ENCODE measurements at regions not wholly inside any gene's neighbourhood (a gene's known extent, or its start where the extent isn't known, plus 50 kb on each side); places are given as distances from the start of the nearest gene placed in this dataset.

- DNase-seq = no peak
These were observed 1963.8 kb upstream of the CELF4 start for GRCh38 chr18:39529358-39529757.

GRCh38 chr18:39527465-39527864 lies 1961.9 kb upstream of the CELF4 start:
- no peak for DNase-seq

DNA sequence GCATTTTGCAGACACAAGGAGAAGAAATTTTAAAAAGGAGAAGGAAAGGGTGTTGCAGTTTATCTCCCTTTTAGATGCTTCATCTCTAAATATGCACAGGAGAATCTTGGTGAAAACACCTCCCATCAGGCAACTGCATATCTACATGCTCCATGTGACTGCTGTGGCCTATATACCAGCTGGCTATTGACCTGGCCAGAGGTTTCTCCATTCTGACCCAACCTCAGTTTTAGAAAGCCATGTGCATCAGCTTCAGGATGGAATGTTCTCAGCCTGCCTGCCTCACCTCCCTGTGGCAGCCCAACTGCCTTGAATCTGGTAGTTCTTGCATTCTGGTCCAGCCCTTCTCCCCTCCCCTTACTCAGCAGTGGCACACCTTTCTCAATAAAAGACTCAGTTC lies 1958.8 kb upstream of the CELF4 start:
- no peak for DNase-seq

DNA sequence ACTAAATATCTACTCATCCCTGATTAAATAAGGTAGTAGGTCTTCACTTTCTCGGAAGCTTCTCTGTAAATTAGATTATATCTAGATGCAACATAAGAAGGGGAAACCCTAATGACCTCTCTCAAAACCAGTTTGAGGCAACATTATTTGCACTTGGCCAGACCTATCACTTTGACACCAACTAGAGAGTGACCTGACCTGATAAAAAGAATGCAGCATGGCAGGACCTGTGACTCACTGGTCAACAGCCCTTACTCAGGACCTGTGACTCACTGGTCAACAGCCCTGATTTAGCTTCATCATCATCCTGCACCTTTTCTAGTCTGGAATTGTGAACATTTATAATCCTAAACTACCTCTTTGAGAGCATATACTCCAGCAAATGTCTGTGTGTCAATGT lies 1957.7 kb upstream of the CELF4 start:
- no peak for DNase-seq

GRCh38 chr18:39521164-39521563 lies 1955.6 kb upstream of the CELF4 start:
- no peak for DNase-seq

GRCh38 chr18:39519741-39520140 lies 1954.1 kb upstream of the CELF4 start:
- DNase-seq = no peak

DNA sequence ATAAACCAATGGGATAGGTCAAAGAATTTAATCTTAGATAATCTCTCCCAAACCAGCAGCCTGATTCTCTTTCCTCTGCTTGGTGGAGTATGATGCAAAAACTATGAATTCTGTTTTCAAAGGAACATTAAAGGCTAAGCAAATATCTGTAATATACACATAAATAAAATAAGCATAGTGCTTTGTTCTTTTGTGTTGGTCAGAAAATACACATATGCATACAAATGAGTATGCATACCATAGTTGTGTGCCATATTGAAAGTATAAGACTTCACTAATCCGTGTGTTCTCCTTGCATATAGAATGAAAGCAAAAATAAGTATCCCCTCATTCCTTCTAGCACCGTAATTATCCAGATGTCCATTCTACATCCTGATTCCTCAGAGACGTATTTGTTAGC lies 1949.7 kb upstream of the CELF4 start:
- no peak for DNase-seq

DNA sequence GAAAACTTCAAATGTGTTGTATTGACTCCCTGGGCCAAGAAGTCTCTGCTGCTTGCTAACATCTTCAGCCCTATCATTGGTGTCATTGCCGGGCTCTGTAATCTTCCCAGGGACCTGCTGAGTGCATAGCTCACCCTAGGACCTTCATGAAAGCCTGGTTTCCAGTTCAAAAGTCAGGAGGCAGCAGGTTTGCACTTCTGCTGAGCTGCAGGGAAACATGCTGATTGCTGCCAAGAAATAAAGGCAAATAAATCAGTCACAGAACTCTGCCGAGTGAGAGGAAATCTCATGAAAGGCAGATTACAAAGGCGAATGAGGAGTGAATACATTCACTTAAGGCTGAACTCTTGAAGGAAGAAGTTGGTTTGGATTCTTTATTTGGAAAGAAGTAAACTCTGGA lies 1947.6 kb upstream of the CELF4 start:
- no peak for DNase-seq

GRCh38 chr18:39506581-39507330 lies 1941.2 kb upstream of the CELF4 start:
- no peak for DNase-seq

DNA sequence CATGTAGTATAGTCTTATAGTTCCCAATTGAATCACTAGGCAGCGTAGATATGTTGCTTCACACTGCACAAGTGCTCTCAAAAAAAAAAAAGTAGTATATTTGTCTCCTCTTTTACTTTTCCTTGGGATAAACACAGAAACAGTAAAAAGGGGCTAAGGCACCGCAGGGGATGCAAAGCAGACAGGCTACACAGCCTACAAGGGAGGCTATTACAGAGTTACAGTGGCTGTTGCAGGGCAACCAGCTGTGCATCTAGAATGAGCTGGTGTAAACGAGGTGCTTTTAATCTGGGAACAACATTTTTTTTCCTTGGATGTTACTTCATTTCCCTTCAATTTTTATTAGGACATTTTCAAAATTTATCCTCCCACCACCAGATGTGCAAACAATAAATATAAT lies 1934.7 kb upstream of the CELF4 start:
- no peak for DNase-seq

- DNase-seq = no peak
These were observed 1932.2 kb upstream of the CELF4 start for GRCh38 chr18:39497821-39498220.

- no peak for DNase-seq
These were observed 1931.4 kb upstream of the CELF4 start for GRCh38 chr18:39496986-39497385.

DNA sequence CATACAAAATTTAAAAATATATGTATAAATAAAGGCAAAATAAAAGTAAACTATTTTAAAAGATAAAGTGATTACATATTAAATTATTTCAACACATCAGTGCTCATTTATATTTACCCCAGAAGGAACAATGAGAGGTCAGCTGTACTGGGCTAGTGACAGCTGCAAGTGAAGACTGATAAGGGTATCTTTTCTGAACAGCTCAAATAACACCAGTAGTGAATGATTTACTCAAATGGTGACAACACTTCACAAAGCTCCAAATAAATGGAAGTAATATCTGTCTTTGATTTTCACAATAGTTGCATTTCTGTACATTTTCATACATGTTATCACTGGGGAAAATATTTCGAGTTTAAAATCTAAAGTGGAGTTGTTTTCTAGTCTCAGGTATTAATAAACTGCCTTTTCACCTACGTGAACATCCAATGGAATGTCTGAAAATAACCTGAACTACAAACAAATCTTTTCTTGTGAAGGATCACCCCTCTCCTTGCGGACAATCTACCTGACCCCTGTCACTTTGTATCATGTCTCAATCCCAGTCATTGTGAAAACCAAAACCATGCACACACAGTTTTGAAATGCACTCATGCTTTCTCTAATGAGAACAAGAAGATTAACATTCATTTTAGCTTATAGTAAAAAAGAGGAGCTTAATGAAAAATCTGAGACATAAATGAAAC lies 1928.8 kb upstream of the CELF4 start:
- DNase-seq = no peak

DNA sequence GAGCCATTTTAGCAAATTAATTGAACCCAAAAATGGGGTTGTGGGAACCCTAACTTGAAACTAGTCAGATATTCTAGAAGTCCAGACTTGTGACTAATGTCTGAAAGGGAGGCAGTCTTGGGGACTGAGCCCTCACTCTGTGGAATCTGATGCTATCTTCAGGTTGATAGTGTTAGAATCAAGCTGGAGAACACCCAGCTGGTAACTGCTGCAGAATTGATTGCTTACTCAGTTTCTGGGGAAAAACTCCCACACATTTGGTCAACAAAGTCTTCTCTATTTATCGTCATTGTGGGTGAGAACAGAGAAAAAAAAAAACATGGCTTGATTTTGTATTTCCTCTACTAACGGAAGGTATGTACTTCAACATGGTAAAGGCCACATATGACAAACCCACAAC lies 1925.8 kb upstream of the CELF4 start:
- DNase-seq = no peak

GRCh38 chr18:39489431-39489830 lies 1923.8 kb upstream of the CELF4 start:
- no peak for DNase-seq

DNA sequence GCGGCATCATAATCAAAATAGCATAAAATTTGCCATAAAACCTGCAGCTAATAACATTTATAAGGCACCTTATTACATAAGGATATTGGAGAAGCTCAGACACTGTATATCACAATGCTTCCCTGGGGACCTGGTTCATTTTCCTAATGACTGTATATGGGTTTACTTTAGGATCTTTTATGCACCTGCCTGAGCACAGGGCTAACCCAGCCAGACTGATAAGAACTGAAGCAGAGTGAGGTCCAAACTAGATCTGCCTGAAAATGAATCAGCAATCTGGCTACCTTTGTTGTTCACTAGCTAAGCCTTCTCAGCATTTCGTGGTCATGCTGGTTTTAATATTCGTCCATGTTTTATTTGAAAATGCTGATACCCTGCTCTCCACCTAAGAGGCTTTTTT lies 1922.3 kb upstream of the CELF4 start:
- no peak for DNase-seq

DNA sequence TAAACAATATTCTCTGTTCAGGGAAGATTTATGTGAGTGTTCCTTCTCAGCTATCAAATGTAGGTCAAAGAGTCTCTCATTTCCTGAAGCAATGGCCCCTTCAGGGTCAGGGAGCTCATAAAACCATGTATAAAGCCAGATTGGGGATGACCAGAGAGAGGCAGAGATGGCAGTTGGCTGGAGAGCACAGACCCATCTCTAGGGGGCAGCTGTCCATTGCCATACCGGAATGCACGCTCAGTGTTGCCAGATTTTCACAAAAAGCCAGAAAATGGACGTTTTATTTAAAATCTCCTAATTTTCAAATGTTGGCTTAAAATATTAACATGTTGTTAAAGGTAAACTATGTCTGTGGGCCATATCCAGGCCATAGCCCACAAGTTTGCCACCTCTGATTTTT lies 1920.7 kb upstream of the CELF4 start:
- no peak for DNase-seq

GRCh38 chr18:39485696-39486095 lies 1920.1 kb upstream of the CELF4 start:
- no peak for DNase-seq

- DNase-seq = no peak
These were observed 1915.7 kb upstream of the CELF4 start for GRCh38 chr18:39481281-39481680.

DNA sequence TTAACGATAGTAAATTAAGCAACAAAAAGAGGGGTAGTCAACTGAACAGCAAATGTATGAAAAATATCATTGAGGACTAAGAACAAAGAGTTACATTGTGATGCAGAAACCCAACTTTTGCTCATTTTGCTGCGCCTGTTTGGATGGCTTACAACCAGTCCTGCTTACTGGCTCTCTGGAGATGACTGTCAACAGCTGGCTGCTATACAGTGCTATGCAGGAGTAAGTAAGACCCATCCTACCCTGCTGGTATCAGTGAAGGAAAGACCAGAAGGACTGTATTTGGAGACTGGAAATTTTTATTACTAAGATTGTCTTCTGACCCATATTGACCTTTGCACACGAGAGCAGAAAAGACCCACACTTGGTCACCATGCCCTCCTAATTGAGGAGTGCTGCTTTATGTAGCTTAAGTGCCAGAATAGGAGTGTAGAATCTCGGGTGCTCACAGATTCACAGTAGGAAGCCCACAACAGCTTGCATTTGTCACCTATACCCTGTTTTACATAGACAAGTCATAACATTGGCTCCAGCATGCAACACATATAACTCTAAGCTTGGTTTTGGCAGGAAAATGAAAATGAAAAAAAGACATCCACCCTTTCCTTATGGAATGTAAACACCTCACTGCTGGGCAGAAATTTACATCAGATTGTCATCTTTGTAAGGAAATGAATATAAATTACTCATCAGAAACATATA lies 1915.0 kb upstream of the CELF4 start:
- no peak for DNase-seq

GRCh38 chr18:39464006-39464405 lies 1898.4 kb upstream of the CELF4 start:
- no peak for DNase-seq

- DNase-seq = no peak
These were observed 1896.8 kb upstream of the CELF4 start for GRCh38 chr18:39462436-39462835.

GRCh38 chr18:39460136-39460535 lies 1894.5 kb upstream of the CELF4 start:
- no peak for DNase-seq

- no peak for DNase-seq
These were observed 1889.7 kb upstream of the CELF4 start for GRCh38 chr18:39455285-39455684.
